Neural progenitor cell (in vitro differentiated cells): ENCODE measurements at regions not wholly inside any gene's neighbourhood (a gene's known extent, or its start where the extent isn't known, plus 50 kb on each side); places are given as distances from the start of the nearest gene placed in this dataset.

Experiments used
- CTCF ChIP-seq: fragments of 200-600 bp; sonication (generic); IDR thresholded peaks from 2 replicates; pipeline ENCODE4 v1.5.1; 2017; ENCODE audit warnings: antibody characterized with exemption, mild to moderate bottlenecking
- EZH2phosphoT487 ChIP-seq: fragments of 200-600 bp; sonication (generic); IDR thresholded peaks from 2 replicates; pipeline ENCODE4 v1.6.1; 2017; ENCODE audit warnings: antibody characterized with exemption

- TF ChIP-seq CTCF = no peak
- no peak for TF ChIP-seq EZH2phosphoT487
These were observed 58.5 kb downstream of the BAK1 start for GRCh38 chr6:33521489-33522091.
